GM18520 (cell line): ENCODE measurements at regions not wholly inside any gene's neighbourhood (a gene's known extent, or its start where the extent isn't known, plus 50 kb on each side); places are given as distances from the start of the nearest gene placed in this dataset.
A peak's percentile ranks its signal among the peaks of the same experiment; 100 is the strongest.
"Not testable (repeated sequence)": the region's sequence is repeated elsewhere in the genome, so short reads cannot be mapped to it uniquely, and the experiment has no call there.

Experiments used
- ATAC-seq: cut with Tn5 transposase; IDR thresholded peaks from one replicate; pipeline ENCODE4 v1.9.1; 2021; ENCODE audit not compliant: unreplicated experiment

DNA sequence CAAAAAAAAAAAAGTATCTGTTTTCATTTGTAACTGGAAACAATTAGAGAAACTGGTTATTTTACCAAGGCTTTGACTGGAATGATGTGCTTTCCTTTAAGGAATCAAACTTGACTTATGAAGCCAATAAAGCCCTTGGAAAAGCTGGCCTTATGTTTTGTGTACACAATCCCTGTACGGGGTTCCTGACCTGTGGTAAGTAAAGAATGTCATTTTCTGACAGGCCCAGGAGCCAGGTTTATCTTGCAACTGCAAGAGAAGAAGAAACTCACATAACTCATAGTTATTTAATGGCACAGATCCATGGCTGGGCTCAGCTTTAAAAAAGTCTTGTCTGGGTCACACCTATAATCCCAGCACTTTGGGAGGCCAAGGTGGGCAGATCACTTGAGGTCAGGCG is 235.9 kb upstream of the RAI14 start:
- not testable (repeated sequence) for ATAC-seq

DNA sequence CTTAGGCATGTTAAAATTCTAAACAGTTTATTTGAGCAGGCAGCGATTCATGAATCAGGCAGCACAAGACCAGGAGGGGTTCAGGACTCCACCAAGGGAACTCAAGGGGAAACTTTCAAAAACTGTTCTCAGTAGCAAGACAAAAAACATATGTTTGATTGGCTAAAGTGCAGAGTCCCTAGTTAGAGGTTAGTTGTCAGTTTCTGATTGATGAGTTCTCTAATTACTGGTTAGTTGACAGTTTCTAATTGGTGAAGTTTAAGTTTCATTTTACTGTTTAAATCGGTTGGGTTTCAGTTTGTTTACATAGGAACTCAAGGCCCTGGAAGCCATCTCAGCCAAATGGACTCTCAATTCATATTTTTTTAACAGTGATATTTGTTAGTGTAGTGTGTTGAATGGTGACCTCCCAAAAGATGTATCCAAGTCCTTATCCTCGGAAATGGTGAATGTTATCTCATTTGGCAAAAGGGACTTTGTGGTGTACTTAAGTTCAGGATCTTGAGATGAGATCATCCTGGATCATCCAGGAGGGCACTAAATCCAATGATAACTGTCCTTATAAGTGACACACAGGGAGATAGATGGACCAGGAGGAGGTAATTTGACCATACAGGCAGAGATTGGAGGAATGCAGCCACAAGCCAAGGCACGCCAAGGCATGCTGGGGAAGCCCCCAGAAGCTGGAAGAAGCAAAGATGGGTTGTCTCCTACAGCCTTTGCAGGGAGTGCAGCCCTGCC is 219.2 kb upstream of the RAI14 start:
- ATAC-seq = no peak

DNA sequence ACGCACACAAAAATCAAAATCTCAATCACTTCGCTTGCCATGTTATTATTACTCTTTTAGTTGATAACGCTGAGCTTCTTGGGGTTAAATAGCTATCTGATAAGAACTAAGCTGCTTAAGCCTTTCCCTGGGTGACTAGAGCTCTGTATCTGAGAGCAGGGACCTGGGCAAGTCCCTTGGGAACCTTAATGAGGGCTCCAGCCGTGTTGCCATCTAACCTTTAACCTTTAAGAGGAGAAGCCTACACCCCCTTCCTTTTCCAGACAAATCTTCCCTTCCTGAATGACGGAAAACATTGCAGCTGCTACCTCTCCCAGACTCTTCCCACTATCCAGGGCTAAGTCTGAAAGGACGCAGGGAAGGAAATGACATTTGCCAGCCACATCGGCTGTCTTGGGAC is 216.5 kb upstream of the RAI14 start:
- ATAC-seq = no peak

DNA sequence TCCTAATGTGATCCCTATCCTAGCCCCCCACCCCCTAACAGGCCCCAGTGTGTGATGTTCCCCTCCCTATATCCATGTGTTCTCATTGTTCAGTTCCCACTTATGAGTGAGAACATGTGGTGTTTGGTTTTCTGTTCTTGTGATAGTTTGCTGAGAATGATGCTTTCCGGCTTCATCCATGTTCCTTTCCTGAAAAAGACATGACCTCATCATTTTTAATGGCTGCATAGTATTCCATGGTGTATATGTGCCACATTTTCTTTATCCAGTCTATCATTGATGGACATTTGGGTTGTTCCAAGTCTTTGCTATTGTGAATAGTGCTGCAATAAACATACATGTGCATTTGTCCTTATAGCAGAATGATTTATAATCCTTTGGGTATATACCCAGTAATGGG is 214.4 kb upstream of the RAI14 start:
- not testable (repeated sequence) for ATAC-seq

DNA sequence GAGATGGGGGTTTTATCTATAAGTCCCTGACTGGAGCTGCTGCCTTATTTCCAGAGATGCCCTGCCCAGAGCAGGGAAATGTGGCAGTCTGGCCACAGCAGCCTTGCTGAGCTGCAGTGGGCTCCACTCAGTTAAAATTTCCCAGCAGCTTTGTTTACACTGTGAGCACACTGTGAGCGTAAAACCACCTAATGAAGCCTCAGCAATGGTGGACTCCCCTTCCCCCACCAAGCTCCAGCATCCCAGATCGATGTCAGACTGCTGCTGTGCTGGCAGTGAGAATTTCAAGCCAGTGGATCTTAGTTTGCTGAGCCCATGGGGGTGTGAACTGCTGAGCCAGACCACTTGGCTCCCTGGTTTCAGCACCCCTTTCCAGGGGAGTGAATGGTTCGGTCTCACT is 208.7 kb upstream of the RAI14 start:
- no peak for ATAC-seq

DNA sequence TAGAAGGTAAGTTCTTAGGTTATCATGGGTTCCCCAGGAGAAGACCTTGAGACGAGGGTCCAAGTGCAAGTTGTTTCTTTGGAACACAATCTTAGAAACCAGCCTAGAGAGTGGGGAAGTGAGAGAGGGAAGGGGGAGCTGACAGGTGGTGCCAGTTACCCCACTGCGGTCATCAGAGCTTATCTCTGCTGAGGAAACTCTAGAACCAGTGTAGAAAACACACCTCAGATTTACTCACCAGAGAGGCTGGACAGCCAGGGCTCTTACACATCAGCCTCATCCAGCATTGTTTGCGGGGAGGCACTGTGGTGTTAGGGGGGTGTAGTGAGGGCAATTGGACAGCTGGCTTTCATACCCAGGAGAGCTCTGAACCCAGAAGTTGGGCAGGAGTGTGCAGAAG is 206.5 kb upstream of the RAI14 start:
- ATAC-seq = no peak

DNA sequence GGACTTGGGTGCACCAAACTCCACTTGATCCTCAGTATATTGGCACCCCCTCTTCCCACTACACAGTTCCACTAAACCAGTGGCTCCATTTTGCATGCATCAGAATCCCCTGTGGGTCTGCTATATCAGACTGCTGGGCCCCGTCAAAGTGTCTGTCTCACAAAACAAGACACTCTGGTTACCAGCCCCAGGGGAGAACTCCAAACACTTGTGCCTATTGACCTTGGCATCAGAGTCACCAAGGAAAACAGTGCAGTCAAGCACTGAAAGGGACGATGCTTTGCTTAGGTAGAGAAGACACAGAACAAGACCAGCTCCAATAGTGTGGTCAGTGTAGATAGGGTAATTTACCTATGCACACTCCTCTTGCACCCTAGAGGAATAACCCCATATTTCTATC is 205.8 kb upstream of the RAI14 start:
- ATAC-seq = no peak

DNA sequence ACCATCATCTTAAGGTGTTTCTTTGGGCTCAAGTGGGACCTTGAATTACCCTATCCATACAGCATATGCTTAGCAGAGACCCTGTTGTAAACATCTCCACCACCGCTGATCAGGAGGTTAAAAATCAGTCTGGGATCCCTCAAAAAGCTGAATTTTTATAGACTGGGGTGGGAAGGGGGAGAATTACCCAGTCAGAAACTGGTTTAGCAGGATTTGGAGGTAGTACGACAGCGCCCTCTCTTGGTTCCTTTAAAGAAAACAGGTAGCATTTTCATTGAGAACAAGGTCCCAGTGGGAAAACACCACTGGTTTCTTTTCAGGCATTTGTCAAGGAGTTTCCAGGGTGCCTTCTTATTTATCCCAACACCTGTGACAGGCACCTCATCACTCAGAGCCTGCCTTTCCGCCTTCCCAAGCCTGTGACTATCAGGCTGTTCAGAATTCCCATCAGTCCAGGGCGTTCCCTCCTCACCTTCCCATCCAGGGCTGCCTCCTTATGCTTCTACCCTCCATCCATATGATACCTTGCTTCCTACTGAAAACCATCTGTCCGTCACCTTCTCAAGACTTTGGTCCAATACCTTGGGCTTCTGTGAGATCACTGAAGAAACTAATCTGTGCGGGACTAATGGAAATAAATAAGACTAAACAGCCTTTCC is 203.8 kb upstream of the RAI14 start:
- ATAC-seq = no peak

DNA sequence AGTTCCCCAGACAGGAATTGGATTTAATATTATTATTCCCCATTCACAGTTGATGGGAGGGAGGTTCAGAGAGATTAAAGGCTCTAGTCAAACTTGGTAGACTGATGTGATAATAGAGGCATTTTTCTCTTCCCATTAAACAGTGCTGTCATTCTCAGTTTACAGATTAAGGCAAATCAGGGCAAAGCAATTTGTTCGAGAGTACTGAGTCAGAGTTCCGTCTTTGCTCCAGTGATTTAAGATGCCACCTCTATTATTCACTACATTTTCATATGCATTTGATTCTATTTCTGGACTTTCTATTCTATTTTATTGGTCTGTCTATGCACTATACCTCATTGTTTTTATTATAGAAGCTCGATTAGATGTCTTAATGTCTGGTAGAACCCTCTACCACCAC is 201.0 kb upstream of the RAI14 start:
- ATAC-seq = no peak

DNA sequence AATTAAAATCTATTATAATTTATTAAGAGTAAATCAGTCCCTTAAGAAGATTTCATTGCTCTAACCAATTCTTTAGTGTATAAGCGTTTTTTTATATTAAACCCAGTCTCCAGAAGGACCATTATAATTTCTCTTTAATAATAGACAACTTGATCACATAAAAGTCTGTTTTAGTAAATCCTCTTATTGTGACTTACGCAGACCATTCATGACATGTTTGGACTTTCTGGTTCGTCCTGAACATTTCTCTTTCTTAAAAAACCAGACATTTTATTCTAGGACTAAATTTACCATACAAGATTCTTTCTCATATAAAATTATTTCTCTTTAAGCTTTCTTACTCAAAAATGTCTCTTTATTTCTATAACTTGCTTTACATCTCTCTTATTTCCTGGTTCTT is 196.2 kb upstream of the RAI14 start:
- ATAC-seq = no peak

DNA sequence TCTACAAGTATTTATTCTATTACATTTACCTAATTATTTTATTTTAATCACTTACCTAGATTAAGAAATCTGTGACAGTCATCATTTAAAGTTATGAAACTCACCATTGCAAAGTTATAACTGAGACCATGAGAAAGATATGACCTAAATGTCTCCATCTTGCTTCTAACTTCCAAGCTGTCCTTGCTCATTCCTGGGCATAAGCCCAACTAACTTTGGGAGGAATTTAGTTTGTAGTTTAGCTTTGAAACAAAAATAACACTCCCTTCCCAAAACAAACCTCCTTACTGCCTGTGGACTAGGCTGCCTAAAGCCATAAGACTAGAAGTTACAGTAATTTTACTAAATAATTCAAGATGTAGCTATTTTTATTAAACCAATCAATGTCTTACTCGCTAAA is 195.6 kb upstream of the RAI14 start:
- ATAC-seq = no peak

DNA sequence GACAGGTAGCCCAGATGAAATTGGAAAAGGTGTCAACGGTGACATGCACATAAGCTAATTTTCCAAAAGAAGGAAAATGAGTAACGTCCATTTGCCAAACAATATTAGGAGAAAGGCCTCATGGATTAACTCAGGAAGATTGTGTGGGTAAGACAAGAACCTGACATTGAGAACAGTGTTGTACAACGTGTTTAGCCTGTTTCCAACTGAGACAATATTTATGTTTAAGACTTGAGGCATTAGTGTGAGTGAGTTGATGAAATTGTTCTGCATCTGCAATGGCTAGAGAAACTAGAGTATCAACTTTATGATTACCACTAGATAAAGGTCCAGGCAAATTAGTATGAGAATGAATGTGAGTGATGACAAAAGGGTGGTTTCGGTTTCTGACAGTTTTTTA is 191.3 kb upstream of the RAI14 start:
- no peak for ATAC-seq

DNA sequence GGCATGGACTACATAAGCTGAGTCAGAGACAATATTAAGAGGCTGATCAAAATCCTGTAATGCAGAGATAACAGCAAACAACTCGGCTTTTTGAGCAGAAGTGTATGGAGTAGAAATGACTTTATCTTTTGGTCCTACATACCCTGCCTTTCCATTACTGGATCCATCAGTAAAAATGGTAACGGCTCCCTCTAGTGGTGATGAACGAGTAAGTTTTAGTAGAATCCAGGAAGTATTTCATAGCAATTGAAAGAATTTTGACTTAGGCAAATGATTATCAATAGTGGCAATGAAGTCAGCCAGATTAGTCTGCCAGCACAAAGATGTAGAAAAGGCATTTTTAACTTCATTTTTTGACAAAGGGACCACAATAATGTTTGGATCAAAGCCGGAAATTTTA is 190.8 kb upstream of the RAI14 start:
- ATAC-seq = not testable (repeated sequence)

DNA sequence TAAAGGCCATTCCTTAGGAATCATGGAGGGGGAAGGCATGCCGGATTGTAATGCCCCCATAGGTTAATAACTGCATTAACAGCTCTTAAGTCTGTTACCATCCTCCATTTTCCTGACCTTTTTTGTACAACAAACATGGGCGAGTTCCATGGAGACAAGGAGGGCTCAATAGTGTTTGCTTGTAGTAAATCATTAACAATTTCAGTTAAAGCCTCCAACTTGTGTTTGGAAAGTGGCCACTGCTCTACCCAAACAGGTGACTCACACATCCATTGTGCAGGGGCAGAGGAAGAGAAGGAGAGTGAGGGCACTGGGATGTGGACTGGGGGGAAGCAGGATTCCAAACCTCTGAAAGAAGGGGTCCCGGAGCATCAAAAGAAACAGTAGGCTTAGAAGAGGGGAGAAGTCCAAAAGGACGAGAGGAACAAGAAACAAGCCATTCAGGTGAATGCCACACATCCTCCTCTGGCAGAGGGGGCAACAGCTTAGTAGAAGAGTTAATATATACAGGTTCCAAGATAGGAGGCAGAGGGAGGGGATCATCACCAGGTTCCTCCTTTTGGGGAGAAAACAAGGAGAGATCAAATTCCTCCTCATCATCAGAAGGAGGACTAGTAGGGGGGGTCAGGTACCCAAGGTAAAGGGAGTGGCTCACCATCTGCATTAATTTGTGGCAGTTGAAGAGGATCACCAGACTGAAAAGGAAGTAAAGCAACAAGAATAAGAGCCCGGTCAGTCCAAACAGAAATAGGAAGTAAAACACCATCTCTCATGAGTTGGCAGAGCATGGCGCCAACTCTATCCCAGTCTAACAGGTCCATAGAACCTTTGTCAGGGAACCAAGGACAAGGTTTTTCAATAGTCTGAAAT is 189.4 kb upstream of the RAI14 start:
- not testable (repeated sequence) for ATAC-seq

DNA sequence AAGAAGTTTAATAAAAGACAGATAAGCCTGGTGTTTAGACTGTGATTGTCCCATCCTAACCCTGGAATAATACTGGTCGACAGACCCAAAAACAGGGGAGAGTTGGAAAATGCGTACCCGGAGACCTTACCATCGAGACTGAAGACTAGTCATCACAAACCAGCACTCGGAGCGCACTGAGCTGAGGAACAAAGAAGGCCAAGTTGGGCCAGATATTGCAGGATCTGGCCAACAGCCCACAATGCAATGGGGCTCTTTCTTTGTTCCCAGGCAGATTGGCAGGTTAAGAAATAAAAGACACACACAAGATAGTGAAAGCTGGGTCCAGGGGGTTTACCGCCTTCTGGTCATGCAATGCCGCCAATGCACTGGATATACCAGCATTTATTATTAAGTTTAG is 188.7 kb upstream of the RAI14 start:
- ATAC-seq = no peak

DNA sequence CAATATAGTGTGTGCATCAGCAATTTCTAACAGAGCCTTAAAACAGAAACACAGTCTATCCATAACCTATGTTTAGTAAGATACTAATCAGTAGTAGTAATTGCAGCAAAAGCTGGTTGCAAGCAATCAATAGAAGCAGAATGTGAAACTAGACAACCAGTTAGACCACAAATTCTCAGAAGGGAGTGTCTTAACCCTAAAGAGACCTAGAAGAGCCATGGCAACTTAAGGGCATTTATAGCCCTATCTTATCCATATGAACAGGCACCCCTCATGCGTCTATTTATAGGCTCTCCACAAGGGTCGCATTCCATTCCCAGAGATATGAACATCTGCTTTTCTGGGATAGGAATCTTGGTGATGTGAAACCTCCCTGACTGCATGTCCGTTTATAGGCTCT is 188.1 kb upstream of the RAI14 start:
- ATAC-seq = peak; percentile 71

DNA sequence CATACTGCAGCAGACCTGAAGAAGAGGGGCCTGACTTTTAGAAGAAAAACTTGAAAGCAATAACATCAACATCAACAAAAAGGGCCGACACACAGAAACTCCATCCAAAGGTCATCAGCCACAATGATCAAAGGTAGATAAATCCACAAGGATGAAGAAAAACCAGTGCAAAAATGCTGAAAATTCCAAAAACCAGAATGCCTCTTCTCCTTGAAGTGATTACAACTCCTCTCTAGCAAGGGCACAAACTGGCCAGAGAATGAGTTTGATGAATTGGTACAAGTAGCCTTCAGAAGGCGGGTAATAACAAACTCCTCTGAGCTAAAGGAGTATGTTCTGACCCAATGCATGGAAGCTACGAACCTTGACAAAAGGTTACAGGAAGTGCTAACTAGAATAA is 186.2 kb upstream of the RAI14 start:
- ATAC-seq = no peak

DNA sequence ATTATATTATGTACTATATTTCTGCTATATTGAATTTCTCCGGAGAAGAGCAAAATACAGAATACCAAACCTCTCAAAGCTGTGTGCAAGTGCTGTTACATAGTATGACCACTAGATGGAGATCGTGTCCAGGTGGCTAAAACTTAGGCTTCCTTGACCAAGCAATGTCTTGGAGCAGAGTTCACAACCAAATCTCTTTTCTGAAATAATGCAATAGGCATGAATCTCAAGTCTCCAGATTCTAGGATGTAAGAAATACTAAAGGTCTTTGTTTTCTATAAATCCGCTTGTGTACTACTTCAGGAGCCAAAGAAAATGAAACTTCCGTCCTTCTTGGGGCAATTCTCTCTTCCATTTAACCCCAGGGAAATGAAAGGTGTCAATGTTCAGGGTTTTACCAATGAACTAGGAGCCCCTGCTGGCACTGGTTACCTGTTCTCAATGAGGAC is 181.5 kb upstream of the RAI14 start:
- ATAC-seq = no peak

DNA sequence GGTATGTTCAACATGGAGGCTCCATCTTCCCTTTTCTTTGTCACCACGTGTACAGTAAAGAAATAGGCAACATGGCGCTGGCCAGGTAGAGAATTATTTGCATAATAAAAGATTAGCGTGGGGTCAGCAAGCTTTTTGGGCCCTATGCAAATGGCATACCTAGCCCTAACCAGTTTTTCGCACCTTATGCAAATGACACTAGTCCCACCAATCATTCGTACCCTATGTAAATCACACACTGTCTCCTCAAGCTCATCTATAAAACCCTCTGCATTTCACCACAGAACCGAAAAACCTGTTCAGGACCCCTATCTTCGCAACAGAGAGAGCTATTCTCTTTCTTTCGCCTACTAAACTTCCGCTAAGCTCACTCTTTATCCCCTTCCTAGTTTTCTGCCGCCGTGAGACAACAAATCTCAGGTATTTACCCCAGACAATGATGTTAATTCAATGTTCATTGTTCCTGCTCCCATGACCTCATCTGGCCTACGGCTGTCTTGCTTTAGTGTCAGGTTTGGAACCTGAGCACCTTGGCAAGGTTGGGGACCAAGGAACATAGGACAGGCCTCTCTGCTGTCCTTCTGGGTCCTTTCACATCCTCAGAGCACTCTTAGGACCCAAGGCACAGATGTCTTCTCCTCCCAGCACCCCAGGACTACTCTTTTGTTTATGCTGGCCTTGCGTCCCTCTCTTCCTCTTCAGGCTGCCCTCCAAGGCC is 180.7 kb upstream of the RAI14 start:
- no peak for ATAC-seq

DNA sequence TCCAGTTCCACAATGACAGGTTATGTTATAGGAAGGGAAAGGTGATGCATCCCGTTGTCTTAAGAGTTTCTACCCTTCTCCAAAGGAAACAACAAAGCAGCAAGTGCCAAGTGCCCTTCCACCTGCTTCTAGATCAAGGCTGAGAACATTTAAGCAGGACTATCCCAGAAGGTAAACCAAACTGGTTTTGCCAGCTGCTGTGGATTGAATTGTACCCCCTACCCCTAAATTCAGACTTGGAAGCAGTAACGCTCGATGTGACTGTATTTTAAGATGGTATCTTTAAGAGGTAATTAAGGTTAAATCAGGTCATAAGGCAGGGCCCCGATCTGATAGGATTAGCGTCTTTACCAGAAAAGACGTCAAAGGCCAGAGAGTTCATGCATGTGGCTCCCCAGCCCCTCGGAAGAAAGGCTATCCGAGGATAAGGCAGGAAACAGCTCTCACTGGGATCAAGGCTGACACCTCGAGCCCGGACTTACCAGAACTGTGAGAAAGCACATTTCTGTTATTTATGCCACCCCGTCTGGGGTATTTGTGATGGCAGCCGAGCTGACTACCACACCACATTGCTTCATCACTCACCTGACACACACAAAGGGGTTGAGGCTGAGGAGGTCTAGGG is 179.1 kb upstream of the RAI14 start:
- ATAC-seq = no peak
